KBM-7 (cell line): ENCODE measurements at regions not wholly inside any gene's neighbourhood (a gene's known extent, or its start where the extent isn't known, plus 50 kb on each side); places are given as distances from the start of the nearest gene placed in this dataset.

ENCODE experiments used
- DNase-seq: peaks from one replicate; pipeline ENCODE4 v3.0.0-alpha.2; 2015
- in situ Hi-C: fragments of 300-500 bp; cut with MboI; formaldehyde crosslinking; loops from 2 replicates; pipeline ENCODE4 v1.14.3; 2020; ENCODE audit warnings: low sequenced_read_pairs, low pct_unique_long_range_greater_than_20kb, mixed read lengths

- in situ Hi-C loops: no loop called here
Observed at GRCh38 chr1:163772246-163772645, 450.5 kb downstream of the NUF2 start.

GRCh38 chr1:163773396-163773795 lies 451.6 kb downstream of the NUF2 start:
- no peak for DNase-seq
- in situ Hi-C loops: no loop called here

More at GRCh38 chr1:163772246-163772645, 450.5 kb downstream of the NUF2 start:
- DNase-seq: no peak

GRCh38 chr1:163774401-163774945 lies 452.7 kb downstream of the NUF2 start:
- in situ Hi-C loops: no loop called here
- peak; percentile 3 for DNase-seq

GRCh38 chr1:163774978-163775620 lies 453.3 kb downstream of the NUF2 start:
- no peak for DNase-seq

GRCh38 chr1:163777205-163777604 lies 455.5 kb downstream of the NUF2 start:
- in situ Hi-C loops: no loop called here
- DNase-seq: no peak

More at GRCh38 chr1:163774978-163775620, 453.3 kb downstream of the NUF2 start:
- in situ Hi-C loops: no loop called here

GRCh38 chr1:163781146-163781545 lies 459.4 kb downstream of the NUF2 start:
- DNase-seq: no peak
- in situ Hi-C loops: no loop called here

DNA sequence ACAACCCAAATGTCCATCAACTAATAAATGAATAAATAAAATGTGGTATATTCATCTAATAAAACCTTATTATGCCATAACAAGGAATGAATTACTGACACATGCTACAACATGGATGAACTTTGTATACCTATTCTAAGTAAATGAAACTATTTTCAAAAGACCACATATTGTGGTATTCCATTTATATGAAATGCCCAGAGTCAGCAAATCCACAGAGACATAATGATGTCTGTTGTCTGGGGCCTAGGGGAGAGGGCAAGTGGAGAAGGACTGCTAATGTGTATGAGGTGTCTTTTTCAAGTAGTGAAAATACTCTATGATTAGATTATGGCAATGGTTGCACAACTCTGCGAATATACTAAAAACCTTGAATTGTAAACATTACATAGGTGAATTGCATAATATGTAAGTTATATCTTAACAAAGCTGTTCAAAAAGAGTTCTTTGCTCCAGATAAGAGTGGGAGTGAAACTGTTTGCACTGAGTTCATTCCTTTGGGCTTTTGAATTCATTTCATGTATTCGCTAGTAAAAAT lies 464.2 kb downstream of the NUF2 start:
- in situ Hi-C loops: no loop called here
- DNase-seq: no peak

DNA sequence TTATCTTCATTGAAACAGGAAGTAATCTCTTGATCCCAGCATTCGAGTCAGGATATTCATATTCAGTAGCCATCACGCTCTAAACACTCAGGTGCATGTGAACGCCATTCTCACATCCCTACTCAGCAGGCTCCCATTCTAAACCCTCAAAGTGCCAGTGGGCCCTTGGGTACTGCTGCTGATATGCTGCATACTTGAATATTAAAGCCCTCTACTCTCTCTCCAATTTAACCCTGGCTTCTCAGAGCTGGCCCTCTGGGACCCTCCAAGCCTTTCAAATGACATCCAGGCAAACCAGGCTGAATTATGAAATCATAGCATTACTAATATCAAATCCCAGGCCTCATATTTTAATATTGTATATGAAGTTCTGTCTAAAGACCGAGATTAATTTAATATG lies 468.2 kb downstream of the NUF2 start:
- in situ Hi-C loops: no loop called here
- DNase-seq: no peak

GRCh38 chr1:163794551-163794950 lies 472.8 kb downstream of the NUF2 start:
- no peak for DNase-seq
- in situ Hi-C loops: no loop called here

- in situ Hi-C loops: no loop called here
- no peak for DNase-seq
Observed at GRCh38 chr1:163796394-163796821, 474.7 kb downstream of the NUF2 start.

GRCh38 chr1:163797816-163798215 lies 476.1 kb downstream of the NUF2 start:
- in situ Hi-C loops: no loop called here
- DNase-seq: no peak

DNA sequence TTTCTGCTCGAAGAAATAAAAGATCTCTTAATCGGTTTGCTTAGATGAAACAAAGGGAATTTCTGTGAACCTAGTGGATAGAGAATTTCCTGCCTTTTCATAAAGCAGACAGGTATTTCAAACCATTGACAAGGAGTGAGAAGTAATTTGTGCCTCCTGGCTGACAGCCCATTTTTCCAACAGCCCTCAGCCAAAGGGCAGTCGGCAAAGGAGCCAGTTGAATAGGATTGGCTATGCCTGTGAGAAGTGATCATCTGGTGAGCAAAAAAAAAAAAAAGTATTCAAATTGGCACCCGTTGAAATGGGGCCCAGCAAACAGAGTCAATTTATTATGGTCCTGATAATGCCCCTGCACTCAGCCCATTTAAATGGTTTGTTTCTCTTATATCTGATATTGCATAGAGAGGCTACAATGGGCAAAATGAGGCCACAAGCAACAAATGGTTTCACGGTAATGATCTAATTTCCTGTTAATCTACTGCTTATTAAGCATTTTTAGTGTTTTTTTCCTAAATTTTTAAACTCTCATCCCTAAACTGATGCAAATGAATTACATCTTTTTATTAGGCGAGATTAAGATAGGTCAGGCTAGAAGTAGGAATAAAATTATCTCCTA lies 477.5 kb downstream of the NUF2 start:
- in situ Hi-C loops: no loop called here
- no peak for DNase-seq

GRCh38 chr1:163807331-163808049 lies 485.7 kb downstream of the NUF2 start:
- in situ Hi-C loops: no loop called here

DNA sequence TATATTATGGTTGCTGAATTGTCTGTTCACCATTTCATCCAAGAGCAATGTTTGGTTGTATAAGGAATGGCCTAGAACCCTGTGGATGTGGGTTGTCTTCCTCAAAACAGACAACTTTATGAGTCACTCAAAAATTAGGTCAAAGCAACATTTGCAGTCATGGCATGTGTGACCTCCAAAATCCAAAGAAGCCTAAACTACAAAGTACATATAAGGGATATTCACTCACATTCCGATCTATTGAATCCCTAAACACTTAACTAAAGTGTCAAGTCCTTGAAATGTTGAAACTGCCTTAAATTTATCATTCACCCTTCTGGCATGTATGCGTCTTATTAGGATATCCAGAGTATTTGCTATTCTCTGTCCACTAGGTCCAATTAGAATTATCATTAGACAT lies 491.5 kb downstream of the NUF2 start:
- in situ Hi-C loops: no loop called here
- no peak for DNase-seq

More at GRCh38 chr1:163807331-163808049, 485.7 kb downstream of the NUF2 start:
- DNase-seq: no peak

GRCh38 chr1:163820226-163820625 lies 498.5 kb downstream of the NUF2 start:
- no peak for DNase-seq
- in situ Hi-C loops: no loop called here

- in situ Hi-C loops: no loop called here
- peak; percentile 0 for DNase-seq
Observed at GRCh38 chr1:163820766-163821165, 499.0 kb downstream of the NUF2 start.

DNA sequence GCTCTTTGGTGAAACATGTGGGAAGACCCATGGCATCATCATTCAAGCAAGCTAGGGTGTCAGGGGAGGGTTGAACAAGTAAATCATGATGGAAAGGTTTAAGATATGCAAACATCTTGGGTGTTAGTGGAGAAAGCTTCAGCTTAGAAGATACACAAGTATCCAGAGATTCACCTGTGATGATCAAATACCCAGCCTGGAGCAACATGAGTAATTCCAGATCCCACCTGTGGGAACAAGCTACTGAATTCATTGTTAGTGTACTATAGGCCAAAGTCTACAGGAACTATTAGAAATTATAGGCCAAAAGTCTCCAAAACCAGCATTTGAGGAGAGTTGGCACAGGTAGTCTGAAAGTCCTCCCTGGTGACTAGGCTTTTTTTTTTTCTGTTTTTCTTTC lies 499.9 kb downstream of the NUF2 start:
- in situ Hi-C loops: no loop called here
- DNase-seq: no peak

DNA sequence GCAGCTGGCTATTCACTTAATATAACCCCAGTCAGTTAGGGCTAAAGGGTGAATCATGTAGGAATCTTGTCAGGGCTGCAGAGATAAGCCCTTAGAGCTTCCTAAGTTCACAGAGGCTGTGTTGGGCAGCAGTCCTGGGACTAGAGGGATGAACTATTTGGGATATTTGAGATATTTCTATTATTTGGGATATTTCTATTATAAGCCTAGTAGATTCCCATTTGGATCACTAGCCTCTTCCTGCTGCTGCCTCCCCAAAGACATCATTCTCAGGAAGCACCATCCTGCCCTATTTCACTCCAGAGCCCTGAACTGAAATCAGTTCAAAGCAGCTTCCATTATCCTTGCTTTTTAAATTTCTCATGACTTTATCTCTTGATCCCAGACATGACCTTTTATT lies 501.3 kb downstream of the NUF2 start:
- in situ Hi-C loops: no loop called here
- DNase-seq: no peak

GRCh38 chr1:163824006-163824405 lies 502.3 kb downstream of the NUF2 start:
- in situ Hi-C loops: no loop called here
- DNase-seq: no peak

- DNase-seq: no peak
- in situ Hi-C loops: no loop called here
Observed at GRCh38 chr1:163824490-163824889, 502.7 kb downstream of the NUF2 start.
